ENCODE measurements at regions not wholly inside any gene's neighbourhood (a gene's known extent, or its start where the extent isn't known, plus 50 kb on each side); places are given as distances from the start of the nearest gene placed in this dataset.

DNA sequence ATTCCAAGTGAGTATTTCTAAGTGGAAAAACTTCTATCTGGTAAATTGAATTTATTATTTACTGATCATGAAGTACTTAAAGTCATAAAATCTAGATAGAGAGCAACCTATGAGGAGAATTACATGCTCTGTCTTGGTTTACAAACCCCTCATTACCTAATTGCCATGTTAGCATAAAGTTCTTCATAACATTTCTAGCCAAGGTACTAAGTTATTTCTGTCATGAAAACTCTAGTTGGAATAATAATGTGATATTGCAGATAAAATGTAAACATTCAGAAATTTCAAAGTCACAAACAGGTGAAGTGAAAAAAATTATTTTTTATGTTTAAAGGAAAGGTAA lies 228.6 kb downstream of the TTLL7 start:
- DNase-seq (ENCODE audit: low read depth): no peak

DNA sequence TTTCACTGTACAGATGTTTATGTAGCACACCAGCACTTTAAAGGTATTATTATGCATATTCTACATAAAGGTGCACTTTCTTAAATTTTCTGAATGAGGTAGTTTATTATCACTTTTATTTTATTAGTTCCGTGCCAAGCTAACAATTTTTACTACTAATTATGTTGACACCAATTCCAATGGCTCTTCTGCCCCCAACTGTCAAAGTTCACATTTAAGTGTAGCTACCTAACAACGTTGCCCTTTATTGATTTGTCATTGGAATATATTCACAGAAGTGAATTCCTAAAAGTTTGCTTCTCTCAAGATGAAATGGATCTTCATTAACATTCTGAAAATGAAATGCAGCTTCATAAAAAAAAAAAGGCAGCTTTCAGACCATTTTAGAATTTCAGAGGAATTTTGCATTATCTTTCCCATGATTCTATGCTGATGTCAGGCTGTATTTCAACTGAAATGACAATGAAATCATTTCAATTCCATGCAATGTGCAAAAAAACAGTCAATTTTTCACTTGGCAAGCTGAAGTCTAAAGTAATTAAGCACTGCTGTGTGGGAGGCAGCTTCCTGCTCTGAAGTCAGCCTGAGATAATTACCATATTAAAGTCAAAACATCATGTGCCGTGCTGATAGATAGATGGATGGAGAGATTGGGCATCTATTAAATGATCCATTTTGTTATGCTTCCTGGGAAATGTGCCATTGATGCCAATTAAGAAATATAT lies 229.2 kb downstream of the TTLL7 start:
- no peak for DNase-seq (ENCODE audit: low read depth)

DNA sequence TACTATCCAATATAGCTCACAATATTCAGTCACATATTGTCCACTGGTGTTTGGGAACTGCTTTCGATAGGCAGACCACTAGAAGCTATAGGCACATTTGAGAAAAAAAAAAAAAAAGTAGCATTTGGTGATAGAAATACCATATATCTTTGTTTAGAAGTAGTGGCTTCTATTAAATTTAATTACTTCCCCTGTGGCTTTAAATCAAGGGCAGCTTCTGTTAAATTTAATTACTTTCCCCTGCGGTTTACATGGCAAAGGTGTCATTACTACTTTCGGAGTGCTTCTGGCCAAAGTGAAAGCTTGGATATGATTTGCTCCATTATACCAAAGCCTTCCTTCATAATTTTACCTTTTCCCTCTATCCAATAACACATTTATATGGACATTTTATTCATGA lies 229.9 kb downstream of the TTLL7 start:
- DNase-seq (ENCODE audit: low read depth): no peak

DNA sequence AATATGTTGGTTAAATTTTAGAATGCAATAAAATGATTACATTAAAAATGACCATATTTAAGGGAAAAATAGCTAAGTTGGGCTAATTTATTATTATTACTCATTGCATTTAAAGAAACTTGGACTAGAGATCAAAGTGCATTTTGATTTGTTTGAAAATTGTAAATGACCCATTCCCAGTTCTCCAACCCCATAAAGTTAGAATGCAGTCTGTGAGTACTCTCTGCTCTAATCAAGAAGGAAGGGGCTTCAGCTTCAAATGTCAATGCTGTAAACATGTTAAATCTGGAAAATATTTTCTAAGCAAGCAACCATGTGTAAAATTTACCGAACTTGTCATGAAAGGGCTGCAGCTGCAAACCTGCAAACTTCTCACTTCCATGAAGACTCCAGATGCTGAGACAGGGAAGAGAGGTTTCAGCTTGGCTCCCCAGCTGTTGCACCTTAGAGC lies 232.7 kb downstream of the TTLL7 start:
- no peak for DNase-seq (ENCODE audit: low read depth)

DNA sequence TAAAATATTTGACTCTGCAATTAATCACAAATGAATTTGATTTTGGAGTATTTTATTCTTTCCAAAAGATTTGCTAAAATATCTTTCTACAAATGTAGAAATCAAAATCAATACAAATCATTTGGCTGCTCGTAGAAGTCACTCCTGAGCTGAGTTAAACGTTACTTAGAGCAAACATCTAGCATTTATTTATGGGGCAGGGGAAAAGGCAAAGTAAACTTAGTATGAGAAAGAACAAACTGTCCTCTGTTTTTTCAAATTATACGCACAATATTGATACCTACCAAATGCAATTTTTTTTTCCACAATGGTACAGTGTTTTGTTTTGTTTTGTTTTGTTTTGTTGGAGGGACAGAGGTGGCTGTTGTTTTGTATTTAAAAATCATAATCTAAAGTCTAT lies 233.8 kb downstream of the TTLL7 start:
- no peak for DNase-seq (ENCODE audit: low read depth)

DNA sequence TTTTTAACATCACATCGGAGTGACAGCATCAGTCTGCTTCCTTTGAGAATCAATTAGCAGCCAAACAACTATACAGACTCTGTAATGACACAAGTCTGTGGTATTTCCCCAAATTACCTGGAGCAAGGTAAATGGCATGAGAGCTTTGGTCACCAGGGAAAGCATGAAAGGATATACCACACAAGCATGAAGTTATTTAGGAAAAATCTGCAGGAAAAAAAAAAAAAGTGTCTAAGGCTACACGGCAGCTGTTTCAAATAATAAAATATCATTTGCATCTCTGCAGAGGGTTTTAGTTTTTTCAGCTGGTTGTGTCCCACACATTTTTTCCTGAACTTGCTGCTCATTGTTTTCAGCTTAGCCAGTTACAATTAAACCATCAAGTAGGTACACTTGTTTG lies 234.7 kb downstream of the TTLL7 start:
- DNase-seq (ENCODE audit: low read depth): no peak

DNA sequence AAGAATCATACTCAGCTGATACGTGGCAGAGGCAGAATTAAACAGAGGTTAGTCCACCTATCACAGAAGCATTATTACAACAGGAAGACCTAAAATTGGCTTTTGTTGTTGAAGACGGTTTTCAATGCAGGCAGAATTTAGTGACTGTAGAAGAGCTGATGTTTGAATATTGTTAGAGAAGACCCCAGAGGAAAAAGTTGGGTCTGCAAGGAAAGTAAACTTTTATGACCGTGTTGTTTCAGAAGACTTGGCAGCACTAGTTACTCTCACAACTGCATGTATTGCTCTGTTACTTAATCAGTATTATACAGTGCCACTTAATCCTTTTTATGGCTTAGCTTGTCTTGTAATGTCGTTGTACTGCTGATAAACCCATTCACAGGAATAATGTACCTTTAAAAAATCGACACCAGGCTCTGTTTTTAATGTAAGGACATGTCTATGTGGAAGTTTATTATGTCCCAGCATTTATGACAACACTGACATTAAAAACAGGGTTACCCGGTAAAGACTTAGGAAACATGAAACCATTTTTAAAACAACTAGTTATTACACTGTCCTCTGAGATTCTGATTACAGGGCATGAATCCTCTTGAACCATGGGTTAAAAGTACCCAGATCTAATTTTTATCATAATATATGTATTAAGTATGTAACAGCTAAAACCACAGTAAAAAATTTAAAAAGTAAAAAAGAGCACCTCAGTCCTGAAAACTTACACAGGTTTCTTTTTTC lies 235.4 kb downstream of the TTLL7 start:
- DNase-seq (ENCODE audit: low read depth): no peak

DNA sequence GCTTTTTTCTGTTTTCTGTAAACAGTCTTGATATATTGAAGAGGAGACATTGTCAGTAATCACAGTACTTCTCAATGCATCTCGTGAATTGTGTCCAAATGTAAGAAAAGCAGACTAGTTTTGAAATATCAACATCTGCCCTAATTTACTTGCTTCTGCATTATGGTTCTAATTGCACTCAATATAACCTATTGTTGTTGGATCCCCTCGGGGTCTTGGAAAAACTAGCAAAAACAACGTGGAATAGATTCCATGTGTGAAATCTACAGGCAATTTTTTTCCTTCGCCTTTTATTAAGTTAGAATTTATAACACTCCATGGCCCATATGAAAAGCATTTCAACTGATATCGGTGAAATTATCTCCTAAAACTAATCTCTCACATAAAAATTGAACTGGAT lies 236.5 kb downstream of the TTLL7 start:
- no peak for DNase-seq (ENCODE audit: low read depth)

DNA sequence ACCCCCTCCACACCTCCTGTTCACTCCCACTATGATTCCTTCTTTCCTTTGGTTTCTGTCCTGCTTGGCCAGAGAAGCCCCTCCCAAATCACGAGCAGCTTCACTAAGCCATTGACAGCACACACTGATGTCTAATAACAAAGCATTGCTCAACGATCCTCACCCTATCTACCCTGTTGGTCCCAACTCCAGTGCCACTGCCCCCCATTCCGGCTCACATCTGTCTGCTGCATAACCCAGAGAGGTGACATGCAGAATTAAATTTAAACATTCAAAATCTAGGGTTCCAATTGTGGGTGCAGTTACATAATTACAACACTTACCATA lies 236.9 kb downstream of the TTLL7 start:
- DNase-seq (ENCODE audit: low read depth): no peak

DNA sequence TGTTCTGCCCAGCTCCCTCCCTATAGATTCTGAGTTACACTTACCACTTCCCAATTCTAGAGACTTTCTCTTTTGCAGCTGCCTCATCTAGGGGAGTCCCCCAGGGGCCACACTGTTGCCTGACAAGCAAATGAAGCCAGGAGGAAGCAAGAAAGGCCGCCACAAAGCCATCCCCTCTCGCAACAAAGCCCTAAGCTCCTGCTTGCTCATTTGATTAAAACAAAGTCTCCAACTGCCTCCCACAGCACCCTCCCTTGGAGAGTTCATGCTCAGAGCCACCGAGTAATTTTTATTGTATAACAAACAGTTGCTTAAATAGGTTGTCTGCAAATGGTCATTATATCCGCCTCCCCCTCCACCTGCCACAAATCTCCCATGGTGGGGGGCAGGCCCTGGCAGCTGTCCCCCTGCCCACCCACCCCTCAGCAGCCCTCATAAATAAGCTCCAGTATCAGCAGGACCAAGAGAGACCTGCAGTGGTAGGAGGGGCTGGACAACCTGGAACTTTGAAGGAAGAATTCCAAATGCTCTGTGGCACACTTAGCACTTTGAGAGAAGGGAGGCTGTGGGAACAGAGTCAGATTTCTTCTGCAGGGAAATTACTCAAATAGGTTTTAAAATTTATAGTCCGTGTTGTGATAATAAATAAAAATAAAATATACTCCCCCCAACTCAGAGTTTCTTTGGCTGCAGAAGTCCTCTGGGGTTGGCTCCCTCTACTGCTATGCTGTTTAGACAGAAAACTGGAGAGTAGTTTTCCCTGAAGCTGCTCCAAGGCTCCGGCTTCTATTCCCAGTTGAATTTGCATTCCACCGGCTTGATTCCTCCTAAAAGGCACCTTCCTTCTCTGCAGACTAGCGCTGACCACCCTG lies 237.5 kb downstream of the TTLL7 start:
- no peak for DNase-seq (ENCODE audit: low read depth)

DNA sequence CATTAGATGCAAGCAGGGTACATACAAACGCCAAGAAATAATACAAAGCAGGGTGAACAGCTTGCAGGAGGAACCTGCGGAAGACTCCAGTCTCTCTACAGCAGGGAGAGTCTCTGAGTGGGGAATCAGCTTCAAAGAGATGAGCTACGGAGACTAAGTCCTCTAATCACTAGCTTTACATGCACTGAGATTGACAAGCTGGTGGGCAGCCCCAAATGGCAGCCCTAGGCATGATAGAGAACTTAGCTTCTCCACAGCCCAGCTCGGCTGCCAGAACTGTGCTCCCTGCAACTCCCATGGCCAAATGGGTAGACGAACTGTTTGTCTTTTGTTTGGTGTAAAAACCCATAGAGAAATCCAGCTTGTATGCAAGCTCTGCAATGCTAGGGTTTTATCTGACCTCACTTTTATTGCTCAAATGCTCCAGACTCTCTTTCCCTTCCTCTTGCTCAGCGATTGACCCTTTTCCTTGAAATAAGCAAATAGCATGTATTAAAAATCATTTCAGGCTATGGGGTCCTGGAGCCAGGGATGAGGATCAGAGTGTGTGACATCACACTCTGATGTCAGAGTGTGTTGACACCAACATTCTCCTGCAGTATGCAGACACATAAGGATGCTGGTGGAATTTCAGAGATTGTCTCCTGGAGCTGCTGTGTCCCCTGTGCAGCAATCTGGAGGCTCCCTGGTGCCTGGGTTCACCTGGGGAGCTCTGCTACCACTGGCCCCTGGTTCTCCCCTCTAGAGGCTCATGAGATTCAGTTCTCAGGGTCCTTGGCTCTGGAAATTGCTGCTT lies 238.5 kb downstream of the TTLL7 start:
- no peak for DNase-seq (ENCODE audit: low read depth)

DNA sequence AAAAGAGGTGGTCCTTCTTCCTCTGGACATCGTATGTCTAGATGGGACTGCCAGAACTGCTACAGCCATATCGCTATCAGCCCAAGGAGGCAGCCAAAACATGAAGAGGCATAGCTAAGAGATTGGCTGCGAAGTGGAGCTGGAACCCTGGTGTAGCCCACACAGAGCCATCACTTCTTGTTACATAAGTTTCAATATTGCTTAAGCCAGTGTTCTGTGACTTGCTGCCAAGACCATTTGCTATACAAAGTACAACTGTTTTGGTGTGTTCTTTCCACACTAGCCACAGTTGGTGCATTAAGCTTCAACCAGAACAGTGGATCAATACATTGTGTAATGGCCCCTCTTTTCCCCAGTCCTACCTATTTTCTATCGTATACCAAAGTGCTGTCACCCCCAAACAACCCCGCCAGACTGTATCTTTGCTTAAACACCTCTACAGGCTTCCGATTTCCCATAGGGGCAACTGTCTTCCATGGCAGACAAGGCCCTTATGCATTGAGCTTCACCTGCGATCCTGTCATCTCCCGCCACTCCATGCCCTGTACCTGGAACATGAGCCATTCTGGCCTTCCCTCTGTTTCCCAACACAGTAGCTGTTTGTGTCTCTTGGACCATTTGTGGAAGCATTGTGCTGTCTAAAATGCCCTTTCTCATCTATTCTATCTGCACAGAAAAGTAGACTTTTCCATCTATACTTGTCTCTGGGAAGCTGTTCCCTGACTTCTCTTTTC lies 241.8 kb downstream of the TTLL7 start:
- DNase-seq (ENCODE audit: low read depth): no peak

DNA sequence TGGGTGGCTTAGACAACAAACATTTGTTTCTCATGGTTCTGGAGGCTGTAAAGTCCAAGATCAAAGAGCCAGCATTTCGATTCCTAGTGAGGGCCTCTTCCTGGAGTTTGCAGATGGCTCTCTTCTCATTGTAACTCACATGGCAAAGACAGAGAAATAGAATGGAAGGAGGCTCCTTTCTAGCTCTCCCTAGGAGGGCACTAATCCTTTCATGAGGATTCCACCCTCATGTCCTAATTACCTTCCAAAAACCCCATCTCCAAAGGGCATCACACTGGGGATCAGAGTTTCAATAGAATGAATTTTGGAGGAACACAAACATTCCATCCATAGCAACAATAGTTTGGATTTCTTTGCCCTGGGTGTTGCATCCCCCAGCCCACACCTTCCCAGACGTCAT lies 247.3 kb downstream of the TTLL7 start:
- no peak for DNase-seq (ENCODE audit: low read depth)

DNA sequence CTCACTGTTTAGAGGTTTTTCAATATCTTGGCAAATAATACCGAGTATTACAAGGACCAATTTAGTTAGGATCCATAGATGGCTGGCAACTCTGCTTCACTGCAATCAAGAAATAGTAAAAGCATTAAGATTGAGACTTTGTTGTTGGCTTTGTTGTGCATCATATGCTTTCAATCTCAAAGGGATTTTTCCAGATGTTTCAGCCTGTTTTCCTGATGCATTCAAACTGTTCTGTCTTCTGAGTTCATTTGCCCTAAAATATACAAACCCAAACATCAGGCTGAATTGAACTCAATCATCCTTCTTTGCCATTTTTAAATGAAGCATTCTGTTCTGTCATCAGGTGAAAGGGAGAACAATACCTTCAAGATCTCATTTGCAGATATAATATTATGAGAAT lies 248.7 kb downstream of the TTLL7 start:
- no peak for DNase-seq (ENCODE audit: low read depth)

DNA sequence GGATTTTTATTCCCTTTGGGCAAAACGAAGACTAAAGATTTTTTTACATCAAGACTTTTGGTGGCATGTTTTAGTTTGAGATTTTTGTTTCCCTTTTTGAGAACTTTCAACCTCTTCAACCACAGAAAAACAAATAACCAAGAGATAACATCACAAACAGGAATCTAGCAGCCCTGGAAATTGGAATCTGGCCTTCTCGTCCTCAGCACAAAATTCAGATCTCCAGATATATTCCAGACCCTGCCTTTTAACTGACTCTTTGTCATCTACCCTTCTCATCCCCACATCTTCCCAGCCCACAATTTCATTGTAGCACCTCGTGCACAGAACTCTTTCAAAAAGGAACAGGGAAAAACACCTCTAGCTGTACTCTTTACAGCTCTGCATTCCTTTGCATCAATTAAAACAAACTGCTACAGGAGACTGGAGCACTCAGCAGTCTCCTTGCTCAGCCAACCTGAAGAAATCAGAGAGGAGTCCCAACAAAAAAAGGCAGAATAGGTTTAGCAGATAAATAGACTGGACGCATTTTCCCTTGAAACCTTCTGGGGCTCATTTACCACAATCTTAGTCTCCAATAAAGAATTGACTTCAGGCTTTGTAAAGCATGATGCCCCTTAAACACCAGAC lies 251.0 kb downstream of the TTLL7 start:
- DNase-seq (ENCODE audit: low read depth): no peak

DNA sequence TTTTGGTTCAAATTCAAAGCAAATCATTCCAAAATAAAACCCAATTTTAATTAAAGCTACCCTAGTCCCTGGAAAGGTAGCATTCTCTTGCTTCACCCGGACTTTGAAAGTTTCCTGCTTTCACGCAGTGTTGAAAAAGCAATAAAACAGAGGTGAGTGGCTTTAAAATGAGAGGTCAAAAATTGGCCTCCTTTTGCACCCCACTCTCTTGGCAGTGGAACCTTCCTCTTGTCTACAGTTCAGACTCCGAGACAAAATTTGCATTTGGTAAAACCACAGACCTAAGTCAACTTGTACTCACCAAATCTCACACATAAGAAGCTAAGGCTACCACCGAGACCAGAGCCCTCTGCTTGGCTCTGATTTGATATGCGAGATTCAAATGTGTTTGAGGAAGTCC lies 252.7 kb downstream of the TTLL7 start:
- no peak for DNase-seq (ENCODE audit: low read depth)

DNA sequence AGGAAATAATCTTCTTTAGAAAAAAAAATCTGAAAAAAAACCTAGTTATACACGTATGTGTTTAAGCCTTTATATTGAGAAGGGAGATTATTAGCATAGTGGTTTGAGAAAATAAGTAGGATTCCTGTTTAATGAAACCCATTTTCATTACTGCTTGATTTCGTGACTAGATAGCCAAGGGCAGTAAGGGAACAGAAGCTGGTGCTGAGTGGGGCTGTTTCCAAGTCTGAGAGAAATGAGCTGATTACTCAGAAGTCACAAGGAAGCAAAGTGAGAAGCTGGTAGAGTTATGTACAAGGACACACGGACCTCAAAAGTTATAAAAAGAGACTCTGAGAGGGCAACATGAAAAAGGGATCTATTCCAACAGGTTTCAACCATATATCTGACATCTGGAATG lies 256.5 kb downstream of the TTLL7 start:
- no peak for DNase-seq (ENCODE audit: low read depth)

DNA sequence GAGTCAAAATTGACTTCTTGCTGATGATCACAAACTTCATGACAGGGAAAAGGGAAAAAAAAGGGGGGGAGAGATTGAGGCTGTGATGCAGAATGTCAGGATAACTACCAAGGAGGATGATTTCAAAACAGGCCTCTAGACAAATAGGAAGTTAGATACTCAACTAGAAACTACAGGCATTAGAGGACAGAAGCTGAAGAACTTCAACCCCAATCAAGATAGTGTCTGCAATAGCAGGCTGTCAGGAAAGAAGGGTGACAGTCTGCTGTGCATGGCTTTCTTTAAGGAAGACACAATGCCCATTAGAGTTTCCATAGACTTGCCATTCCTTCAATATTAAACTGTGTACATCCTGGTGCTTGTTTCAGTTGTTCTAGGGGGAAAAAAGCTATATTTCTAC lies 257.2 kb downstream of the TTLL7 start:
- DNase-seq (ENCODE audit: low read depth): no peak

DNA sequence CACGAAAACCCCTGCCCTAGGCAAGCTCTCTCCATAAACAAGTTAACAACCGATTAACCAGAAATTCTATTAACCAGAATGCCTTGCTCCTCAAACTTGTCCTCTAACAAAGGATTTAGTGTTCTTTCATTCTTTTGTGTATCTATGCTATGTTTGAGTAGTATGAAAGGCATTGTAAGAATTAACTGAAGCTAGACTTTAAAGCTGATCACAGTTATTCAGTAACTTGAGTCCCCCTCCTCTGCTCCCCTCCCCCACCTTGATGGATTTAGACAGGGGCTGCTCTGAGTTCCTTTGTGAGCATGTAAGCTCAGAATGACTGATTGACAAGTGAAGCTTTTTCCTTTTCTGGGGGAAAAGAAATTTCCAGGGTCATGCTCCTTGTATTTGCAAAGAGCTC lies 257.6 kb downstream of the TTLL7 start:
- no peak for DNase-seq (ENCODE audit: low read depth)

DNA sequence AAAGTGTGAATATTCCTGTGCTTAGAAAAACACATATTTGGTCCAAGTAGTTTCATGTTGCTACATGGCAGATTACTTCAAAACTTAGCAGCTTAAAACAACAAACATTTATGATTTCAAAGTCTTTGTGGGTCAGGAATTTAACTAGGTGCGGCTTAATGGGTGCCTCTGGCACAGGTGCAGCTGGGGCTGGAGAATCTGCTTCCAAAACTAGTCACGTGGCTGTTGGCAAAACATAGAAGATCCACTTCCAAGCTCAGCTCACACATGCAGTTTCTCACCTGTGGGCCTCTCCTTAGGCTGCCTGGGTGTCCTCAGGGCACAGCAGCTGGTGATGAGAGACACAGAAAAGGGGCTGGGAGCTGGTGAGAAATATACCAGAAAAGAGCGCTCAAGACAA lies 263.4 kb downstream of the TTLL7 start:
- DNase-seq (ENCODE audit: low read depth): no peak

DNA sequence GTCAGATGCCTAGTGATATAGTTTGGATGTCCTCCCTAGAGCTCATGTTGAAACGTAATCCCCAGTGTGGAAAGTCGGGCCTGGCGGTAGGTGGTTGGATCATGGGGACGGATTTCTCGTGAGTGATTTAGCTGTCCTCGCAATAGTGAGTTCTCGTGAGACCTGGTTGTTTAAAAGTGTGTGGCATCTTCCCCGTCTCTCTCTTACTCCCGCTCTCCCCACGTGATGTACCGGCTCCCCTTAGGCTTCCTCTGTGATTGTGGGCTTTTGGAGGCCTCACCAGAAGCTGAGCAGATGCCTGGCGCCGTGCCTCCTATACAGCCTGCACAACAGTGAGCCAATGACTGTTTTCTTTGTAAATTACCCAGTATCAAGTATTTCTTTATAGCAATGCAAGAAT lies 264.5 kb downstream of the TTLL7 start:
- DNase-seq (ENCODE audit: low read depth): no peak

Measured in GM04504 (cell line).